ENCODE measurements at regions not wholly inside any gene's neighbourhood (a gene's known extent, or its start where the extent isn't known, plus 50 kb on each side); places are given as distances from the start of the nearest gene placed in this dataset.

DNA sequence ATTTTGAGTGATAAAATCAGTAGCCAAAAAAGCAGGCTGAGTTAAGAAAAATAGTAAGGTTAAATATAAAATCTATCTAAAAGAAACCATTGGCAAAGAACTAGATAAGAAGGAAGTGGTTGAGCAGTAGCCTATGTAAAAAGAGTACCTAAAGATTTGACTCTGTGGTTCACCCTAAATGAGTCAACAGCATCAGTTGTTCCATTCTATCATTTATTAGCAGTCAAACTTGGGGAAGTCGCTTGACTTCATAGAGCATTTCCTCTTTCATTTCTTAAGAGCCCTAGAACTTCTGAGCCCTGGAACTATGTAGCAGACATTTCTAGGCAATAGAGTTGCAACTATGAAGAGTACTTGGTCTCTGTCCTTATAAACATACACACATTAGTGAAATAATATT, 381.7 kb downstream of the NUP35 start:
- TF ChIP-seq, protein P1, sequence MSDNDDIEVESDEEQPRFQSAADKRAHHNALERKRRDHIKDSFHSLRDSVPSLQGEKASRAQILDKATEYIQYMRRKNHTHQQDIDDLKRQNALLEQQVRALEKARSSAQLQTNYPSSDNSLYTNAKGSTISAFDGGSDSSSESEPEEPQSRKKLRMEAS (IDR thresholded peaks at IDR 0.05; ENCODE audit: insufficient read depth, insufficient read length), result no peak
- TF ChIP-seq, protein P2, sequence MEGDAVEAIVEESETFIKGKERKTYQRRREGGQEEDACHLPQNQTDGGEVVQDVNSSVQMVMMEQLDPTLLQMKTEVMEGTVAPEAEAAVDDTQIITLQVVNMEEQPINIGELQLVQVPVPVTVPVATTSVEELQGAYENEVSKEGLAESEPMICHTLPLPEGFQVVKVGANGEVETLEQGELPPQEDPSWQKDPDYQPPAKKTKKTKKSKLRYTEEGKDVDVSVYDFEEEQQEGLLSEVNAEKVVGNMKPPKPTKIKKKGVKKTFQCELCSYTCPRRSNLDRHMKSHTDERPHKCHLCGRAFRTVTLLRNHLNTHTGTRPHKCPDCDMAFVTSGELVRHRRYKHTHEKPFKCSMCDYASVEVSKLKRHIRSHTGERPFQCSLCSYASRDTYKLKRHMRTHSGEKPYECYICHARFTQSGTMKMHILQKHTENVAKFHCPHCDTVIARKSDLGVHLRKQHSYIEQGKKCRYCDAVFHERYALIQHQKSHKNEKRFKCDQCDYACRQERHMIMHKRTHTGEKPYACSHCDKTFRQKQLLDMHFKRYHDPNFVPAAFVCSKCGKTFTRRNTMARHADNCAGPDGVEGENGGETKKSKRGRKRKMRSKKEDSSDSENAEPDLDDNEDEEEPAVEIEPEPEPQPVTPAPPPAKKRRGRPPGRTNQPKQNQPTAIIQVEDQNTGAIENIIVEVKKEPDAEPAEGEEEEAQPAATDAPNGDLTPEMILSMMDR (IDR thresholded peaks at IDR 0.05; ENCODE audit: extremely low read depth in 1 of 2, insufficient read depth in 1 of 2, low read depth in 1 of 2, low read length in 2 of 2), result no peak
- TF ChIP-seq POLR2AphosphoS5 (IDR thresholded peaks at IDR 0.05; ENCODE audit: insufficient read depth, low read depth, low read length), result no peak
- TF ChIP-seq GATA2 (IDR thresholded peaks at IDR 0.05; ENCODE audit: insufficient read depth, insufficient read length, low read depth, low read length), result no peak
- no peak for TF ChIP-seq POLR2A (IDR thresholded peaks at IDR 0.05; ENCODE audit: low read depth, low read length)

All from endothelial cell of umbilical vein (primary cell).